Neural cell (in vitro differentiated cells): ENCODE measurements at regions not wholly inside any gene's neighbourhood (a gene's known extent, or its start where the extent isn't known, plus 50 kb on each side); places are given as distances from the start of the nearest gene placed in this dataset.
A peak's percentile ranks its signal among the peaks of the same experiment; 100 is the strongest.

Source experiments
- H2AFZ ChIP-seq: fragments of 200-600, 300-800 bp; sonication (generic), shearing (Covaris generic); 2 replicates; pipeline ENCODE4 v1.6.0; 2014; ENCODE audit warnings: low read depth, mild to moderate bottlenecking, antibody characterized with exemption, low read length, moderate library complexity
- H3F3A ChIP-seq: fragments of 200-600 bp; shearing (Covaris generic); 2 replicates; pipeline ENCODE4 v1.6.1; 2016; ENCODE audit warnings: mild to moderate bottlenecking, moderate library complexity, mixed read lengths, antibody characterized with exemption, low read length; ENCODE audit not compliant: insufficient read depth, poor library complexity, severe bottlenecking
- H3K27ac ChIP-seq: fragments of 200-600, 300-800 bp; sonication (generic), shearing (Covaris generic); 2 replicates; pipeline ENCODE4 v1.5.1; 2014; ENCODE audit warnings: mild to moderate bottlenecking, low read length, moderate library complexity
- H3K27me3 ChIP-seq: fragments of 300-800, 200-600 bp; sonication (generic), shearing (Covaris generic); 2 replicates; pipeline ENCODE4 v1.6.0; 2014; ENCODE audit warnings: mild to moderate bottlenecking, low read depth, low read length, moderate library complexity; ENCODE audit not compliant: insufficient read depth
- H3K36me3 ChIP-seq: fragments of 300-800, 200-600 bp; sonication (generic), shearing (Covaris generic); 2 replicates; pipeline ENCODE4 v1.5.1; 2014; ENCODE audit warnings: mild to moderate bottlenecking, antibody characterized with exemption, low read length, moderate library complexity; ENCODE audit not compliant: insufficient read depth
- H3K4me2 ChIP-seq: fragments of 300-800, 200-600 bp; sonication (generic), shearing (Covaris generic); 2 replicates; pipeline ENCODE4 v1.6.0; 2014; ENCODE audit warnings: mild to moderate bottlenecking, low read length
- H3K4me3 ChIP-seq: fragments of 300-800, 200-600 bp; sonication (generic), shearing (Covaris generic); 2 replicates; pipeline ENCODE4 v1.5.1; 2014; ENCODE audit warnings: mild to moderate bottlenecking, low read length, moderate library complexity
- H3K79me2 ChIP-seq: fragments of 200-600 bp; shearing (Covaris generic); replicated peaks from 2 replicates; pipeline ENCODE4 v1.6.0; 2014; ENCODE audit warnings: mild to moderate bottlenecking, low read length, moderate library complexity; ENCODE audit not compliant: insufficient read depth
- H3K9ac ChIP-seq: fragments of 300-800, 200-600 bp; sonication (generic), shearing (Covaris generic); 2 replicates; pipeline ENCODE4 v1.6.1; 2016; ENCODE audit warnings: mild to moderate bottlenecking, low read length, mixed read lengths
- H3K9me2 ChIP-seq: fragments of 200-600 bp; shearing (Covaris generic); 2 replicates; pipeline ENCODE4 v1.6.1; 2016; ENCODE audit warnings: mild to moderate bottlenecking, low read length, mixed read lengths; ENCODE audit not compliant: insufficient read depth
- H3K9me3 ChIP-seq: fragments of 200-600, 300-800 bp; sonication (generic), shearing (Covaris generic); 2 replicates; pipeline ENCODE4 v1.6.1; 2016; ENCODE audit warnings: mild to moderate bottlenecking, mixed run types, low read length, moderate library complexity, mixed read lengths
- H4K20me1 ChIP-seq: fragments of 200-600 bp; shearing (Covaris generic); 2 replicates; pipeline ENCODE4 v1.6.1; 2016; ENCODE audit warnings: mild to moderate bottlenecking, mixed run types; ENCODE audit not compliant: insufficient read depth
- EP300 ChIP-seq: fragments of 450-650 bp; conservative IDR thresholded peaks from 2 replicates; pipeline ENCODE4 v1.6.1; 2014; ENCODE audit warnings: antibody characterized with exemption, mild to moderate bottlenecking, moderate library complexity; ENCODE audit not compliant: poor library complexity, severe bottlenecking
- EZH2 ChIP-seq: fragments of 200-600, 300-800 bp; shearing (Covaris generic), sonication (generic); IDR thresholded peaks from 2 replicates; pipeline ENCODE4 v1.6.1; 2014; ENCODE audit warnings: antibody characterized with exemption, low read length, borderline replicate concordance, mild to moderate bottlenecking; ENCODE audit not compliant: insufficient read depth, poor library complexity, severe bottlenecking
- MXI1 ChIP-seq: fragments of 450-650 bp; conservative IDR thresholded peaks from 2 replicates; pipeline ENCODE4 v1.6.1; 2014; ENCODE audit warnings: antibody characterized with exemption, mild to moderate bottlenecking; ENCODE audit not compliant: poor library complexity, severe bottlenecking
- POLR2AphosphoS5 ChIP-seq: IDR thresholded peaks from 2 replicates; pipeline ENCODE4 v1.6.1; 2012
- RAD21 ChIP-seq: fragments of 450-650 bp; conservative IDR thresholded peaks from 2 replicates; pipeline ENCODE4 v1.6.1; 2014; ENCODE audit warnings: antibody characterized with exemption, mild to moderate bottlenecking, moderate library complexity
- SMC3 ChIP-seq: fragments of 450-650 bp; conservative IDR thresholded peaks from 2 replicates; pipeline ENCODE4 v1.6.1; 2014; ENCODE audit warnings: antibody characterized with exemption, mild to moderate bottlenecking, moderate library complexity; ENCODE audit not compliant: poor library complexity
- TAF1 ChIP-seq: IDR thresholded peaks from 2 replicates; pipeline ENCODE4 v1.6.1; 2012; ENCODE audit warnings: low read depth
- TF ChIP-seq, protein P1 (sequence below): IDR thresholded peaks from 2 replicates; pipeline ENCODE4 v1.6.1; 2012; ENCODE audit warnings: borderline replicate concordance
- TF ChIP-seq, protein P2 (sequence below): fragments of 450-650 bp; IDR thresholded peaks from 2 replicates; pipeline ENCODE4 v1.5.1; 2014; ENCODE audit warnings: antibody characterized with exemption, mild to moderate bottlenecking, moderate library complexity; ENCODE audit not compliant: poor library complexity, severe bottlenecking

DNA sequence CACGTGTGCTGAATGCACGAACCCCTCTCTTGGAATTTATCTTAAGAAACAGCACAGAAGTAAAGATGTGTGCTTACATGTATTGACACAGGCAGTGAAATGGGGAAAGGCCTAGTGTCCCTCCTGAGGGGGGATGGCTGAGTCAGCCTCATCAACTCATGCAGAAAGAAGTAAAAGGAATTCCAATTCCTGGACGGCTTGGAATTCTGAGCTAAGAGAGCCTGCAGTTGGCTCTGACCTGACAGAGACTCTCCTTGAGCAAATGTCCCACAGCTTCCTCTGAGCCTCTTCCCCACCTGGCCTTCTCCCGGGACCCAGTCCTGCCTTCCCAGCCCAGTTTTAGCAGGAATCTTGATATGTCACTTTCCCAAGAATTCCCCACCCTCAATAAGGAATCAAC, 542.4 kb upstream of the ADARB2 start:
- Histone ChIP-seq H3K9me3 (no peaks in the 10 kb centered on the region), H3K27me3 (no peaks in the 10 kb centered on the region), H3K27ac (no peak overlapping the region), H3K9ac (no peak overlapping the region), H3F3A (no peaks in the 10 kb centered on the region), H3K4me3 (no peak overlapping the region), H3K79me2 (no peaks in the 10 kb centered on the region), H3K36me3 (no peaks in the 10 kb centered on the region), H4K20me1 (no peaks in the 10 kb centered on the region), H3K9me2 (no peaks in the 10 kb centered on the region), H2AFZ (no peak overlapping the region), H3K4me2 (no peak overlapping the region)
- no peak for TF ChIP-seq MXI1
- no peak for TF ChIP-seq POLR2AphosphoS5
- TF ChIP-seq, protein P1, sequence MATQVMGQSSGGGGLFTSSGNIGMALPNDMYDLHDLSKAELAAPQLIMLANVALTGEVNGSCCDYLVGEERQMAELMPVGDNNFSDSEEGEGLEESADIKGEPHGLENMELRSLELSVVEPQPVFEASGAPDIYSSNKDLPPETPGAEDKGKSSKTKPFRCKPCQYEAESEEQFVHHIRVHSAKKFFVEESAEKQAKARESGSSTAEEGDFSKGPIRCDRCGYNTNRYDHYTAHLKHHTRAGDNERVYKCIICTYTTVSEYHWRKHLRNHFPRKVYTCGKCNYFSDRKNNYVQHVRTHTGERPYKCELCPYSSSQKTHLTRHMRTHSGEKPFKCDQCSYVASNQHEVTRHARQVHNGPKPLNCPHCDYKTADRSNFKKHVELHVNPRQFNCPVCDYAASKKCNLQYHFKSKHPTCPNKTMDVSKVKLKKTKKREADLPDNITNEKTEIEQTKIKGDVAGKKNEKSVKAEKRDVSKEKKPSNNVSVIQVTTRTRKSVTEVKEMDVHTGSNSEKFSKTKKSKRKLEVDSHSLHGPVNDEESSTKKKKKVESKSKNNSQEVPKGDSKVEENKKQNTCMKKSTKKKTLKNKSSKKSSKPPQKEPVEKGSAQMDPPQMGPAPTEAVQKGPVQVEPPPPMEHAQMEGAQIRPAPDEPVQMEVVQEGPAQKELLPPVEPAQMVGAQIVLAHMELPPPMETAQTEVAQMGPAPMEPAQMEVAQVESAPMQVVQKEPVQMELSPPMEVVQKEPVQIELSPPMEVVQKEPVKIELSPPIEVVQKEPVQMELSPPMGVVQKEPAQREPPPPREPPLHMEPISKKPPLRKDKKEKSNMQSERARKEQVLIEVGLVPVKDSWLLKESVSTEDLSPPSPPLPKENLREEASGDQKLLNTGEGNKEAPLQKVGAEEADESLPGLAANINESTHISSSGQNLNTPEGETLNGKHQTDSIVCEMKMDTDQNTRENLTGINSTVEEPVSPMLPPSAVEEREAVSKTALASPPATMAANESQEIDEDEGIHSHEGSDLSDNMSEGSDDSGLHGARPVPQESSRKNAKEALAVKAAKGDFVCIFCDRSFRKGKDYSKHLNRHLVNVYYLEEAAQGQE, result no peak
- TF ChIP-seq, protein P2, sequence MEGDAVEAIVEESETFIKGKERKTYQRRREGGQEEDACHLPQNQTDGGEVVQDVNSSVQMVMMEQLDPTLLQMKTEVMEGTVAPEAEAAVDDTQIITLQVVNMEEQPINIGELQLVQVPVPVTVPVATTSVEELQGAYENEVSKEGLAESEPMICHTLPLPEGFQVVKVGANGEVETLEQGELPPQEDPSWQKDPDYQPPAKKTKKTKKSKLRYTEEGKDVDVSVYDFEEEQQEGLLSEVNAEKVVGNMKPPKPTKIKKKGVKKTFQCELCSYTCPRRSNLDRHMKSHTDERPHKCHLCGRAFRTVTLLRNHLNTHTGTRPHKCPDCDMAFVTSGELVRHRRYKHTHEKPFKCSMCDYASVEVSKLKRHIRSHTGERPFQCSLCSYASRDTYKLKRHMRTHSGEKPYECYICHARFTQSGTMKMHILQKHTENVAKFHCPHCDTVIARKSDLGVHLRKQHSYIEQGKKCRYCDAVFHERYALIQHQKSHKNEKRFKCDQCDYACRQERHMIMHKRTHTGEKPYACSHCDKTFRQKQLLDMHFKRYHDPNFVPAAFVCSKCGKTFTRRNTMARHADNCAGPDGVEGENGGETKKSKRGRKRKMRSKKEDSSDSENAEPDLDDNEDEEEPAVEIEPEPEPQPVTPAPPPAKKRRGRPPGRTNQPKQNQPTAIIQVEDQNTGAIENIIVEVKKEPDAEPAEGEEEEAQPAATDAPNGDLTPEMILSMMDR, result no peak
- no peak for TF ChIP-seq RAD21
- no peak for TF ChIP-seq EZH2
- TF ChIP-seq SMC3, result no peak
- TF ChIP-seq EP300, result no peak
- TF ChIP-seq TAF1, result no peak

DNA sequence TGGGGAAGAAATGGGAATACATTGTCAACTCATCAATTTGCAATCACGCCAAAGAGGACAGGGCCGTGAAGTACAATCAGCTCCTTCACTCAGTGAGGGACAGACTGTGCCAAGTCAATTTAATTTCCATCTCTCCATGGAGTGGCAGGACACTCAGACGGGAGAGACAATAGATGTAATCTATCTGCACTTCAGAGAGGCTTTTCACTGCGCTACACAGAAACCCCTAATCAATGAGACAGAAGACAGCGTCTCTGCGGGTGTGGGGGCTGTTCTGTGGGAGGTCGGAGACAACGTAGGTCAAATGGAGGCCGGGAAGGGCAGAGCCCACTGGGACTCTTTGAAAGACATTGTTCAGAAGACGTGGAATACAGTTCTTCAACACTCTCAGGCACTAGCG, 541.0 kb upstream of the ADARB2 start:
- Histone ChIP-seq H3K9me2 (no peaks in the 10 kb centered on the region), H3F3A (no peaks in the 10 kb centered on the region), H4K20me1 (no peaks in the 10 kb centered on the region), H3K4me2 (no peak overlapping the region), H2AFZ (no peak overlapping the region), H3K9me3 (no peaks in the 10 kb centered on the region), H3K36me3 (no peaks in the 10 kb centered on the region), H3K79me2 (no peaks in the 10 kb centered on the region), H3K9ac (no peak overlapping the region), H3K27ac (peak overlapping the region; percentile 2), H3K4me3 (no peak overlapping the region), H3K27me3 (no peaks in the 10 kb centered on the region)
- TF ChIP-seq EZH2 (no peak), EP300 (peak; percentile 26), POLR2AphosphoS5 (peak; percentile 44), TAF1 (no peak)

GRCh38 chr10:2263561-2263960, 526.2 kb upstream of the ADARB2 start:
- Histone ChIP-seq H3K27me3 (no peaks in the 10 kb centered on the region), H3K4me2 (no peak overlapping the region), H2AFZ (no peak overlapping the region), H3K9me3 (no peaks in the 10 kb centered on the region), H3K4me3 (no peak overlapping the region), H4K20me1 (no peaks in the 10 kb centered on the region), H3K36me3 (no peaks in the 10 kb centered on the region), H3F3A (no peaks in the 10 kb centered on the region), H3K27ac (no peak overlapping the region), H3K9me2 (no peaks in the 10 kb centered on the region), H3K79me2 (no peaks in the 10 kb centered on the region), H3K9ac (no peak overlapping the region)
- no peak for TF ChIP-seq POLR2AphosphoS5
- TF ChIP-seq MXI1, result no peak
- TF ChIP-seq TAF1, result no peak
- no peak for TF ChIP-seq EZH2
- no peak for TF ChIP-seq SMC3
- TF ChIP-seq RAD21, result no peak
- no peak for TF ChIP-seq EP300
- TF ChIP-seq, protein P2, result no peak
- TF ChIP-seq, protein P1, result no peak
